GM11168 (cell line): ENCODE measurements at regions not wholly inside any gene's neighbourhood (a gene's known extent, or its start where the extent isn't known, plus 50 kb on each side); places are given as distances from the start of the nearest gene placed in this dataset.

Experiments
- in situ Hi-C: fragments of 300-500 bp; cut with MboI; formaldehyde crosslinking; loops from one replicate; pipeline ENCODE4 v1.12.0; 2022; ENCODE audit warnings: low sequenced_read_pairs; ENCODE audit not compliant: unreplicated experiment

GRCh38 chr15:69943637-69944036 is 154.1 kb downstream of the TLE3 start:
- in situ Hi-C loops, result no loop called here

DNA sequence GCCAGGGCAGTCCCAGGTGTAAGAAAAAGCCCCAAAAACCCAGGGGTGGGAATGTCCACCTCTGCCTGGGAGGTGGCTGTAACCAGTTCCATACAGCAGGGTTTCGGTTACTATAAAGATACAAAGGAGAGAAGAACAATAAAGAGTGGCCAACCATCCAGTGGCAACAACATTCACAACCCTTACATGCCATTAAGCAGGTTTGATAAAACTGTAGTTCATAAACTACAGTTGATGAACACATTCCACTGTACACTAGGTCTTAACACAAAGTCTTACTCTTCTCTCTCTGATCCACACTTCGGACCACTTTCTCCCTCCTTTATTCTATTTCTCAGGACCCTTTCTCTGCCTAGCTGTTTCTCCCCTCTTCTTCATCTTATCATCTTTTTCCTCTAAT is 152.0 kb downstream of the TLE3 start:
- in situ Hi-C loops, result no loop called here

GRCh38 chr15:69946870-69947269 is 150.8 kb downstream of the TLE3 start:
- in situ Hi-C loops, result no loop called here

DNA sequence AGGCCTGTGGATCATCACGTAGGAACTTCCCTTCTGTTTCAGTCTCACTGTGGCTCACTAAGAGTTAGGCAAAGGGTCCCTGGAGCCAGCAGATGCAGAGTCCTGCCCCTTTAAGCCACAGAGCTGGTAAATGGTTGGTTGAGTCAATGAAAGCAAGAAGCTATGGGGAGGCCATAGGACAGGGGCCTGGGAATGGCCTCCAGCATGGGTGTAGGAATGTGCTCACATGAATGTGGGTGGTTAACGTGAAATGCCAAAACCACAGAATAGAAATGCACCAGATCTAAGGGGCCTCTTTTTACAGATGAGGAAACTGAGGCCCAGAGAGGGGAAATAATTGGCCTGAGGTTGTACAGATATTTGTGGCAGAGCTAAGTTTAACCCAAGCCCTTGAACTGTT is 150.3 kb downstream of the TLE3 start:
- in situ Hi-C loops, result no loop called here

GRCh38 chr15:69949485-69949884 is 148.2 kb downstream of the TLE3 start:
- in situ Hi-C loops, result no loop called here

DNA sequence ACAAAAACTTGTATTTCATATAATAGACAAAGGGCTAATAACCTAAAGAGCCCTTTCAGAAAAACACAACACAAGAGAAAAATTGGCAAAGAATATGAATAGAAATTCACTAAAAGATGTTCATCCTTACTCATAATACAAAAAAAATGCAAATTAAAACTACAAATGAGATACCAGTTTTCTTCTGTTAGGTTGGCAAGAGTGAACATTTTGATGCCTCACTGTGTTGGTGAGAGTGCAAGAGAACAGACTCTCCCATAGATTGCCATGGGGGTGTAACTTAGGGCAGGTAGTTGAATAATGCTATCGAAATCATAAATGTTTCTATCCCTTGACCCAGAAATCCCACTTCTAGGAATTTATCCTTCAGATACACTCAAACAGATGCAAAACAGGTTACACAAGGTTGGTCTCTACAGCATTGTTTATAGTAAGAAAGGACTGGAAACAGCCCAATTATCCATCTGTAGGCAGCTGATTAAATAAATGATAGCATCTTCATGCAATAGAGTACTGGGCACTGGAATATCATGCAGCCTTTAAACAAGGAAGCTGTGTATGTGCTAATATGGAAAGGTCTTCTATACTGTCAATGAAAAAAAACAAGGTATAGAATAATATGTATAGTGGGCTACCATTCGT is 146.3 kb downstream of the TLE3 start:
- in situ Hi-C loops, result no loop called here

- in situ Hi-C loops, result no loop called here
These were observed 145.7 kb downstream of the TLE3 start for GRCh38 chr15:69951898-69952555.

DNA sequence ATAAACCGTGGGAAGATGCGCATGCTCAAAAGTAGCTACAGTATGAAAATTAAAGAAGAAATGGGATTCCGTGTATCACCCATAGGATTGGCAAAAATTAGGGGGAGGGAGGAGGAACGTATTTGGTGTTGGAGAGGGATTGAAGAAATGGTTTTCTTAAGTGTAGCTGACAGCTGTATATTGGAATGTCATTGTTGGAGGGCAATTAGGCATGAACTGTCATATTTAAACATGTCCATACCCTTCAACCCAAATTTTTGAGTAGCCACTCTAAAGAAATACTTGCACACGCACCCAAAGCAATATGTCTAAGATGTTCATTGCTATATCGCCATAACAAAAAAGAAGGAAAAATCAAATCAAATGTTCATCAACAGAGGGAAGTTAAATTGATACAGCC is 144.7 kb downstream of the TLE3 start:
- in situ Hi-C loops, result no loop called here

DNA sequence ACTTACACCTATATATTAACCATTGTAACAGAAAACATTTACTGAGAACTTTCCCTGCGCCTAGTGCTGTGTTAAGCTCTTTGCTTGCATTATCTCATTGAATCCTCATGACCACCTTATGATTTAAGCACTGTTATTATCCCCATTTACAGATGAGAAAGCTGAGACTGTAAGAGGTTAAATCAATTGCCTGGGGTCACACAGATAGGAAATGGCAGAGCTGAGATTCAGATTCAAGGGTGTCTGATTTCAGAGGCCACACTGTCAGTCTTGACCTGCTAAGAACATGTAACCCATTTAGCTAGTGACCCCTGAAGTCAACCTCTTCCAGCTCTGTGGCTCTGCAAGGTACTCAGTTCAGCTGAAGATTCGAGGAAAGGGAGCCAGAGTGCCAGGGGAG is 143.9 kb downstream of the TLE3 start:
- in situ Hi-C loops, result no loop called here

GRCh38 chr15:69954666-69955065 is 143.1 kb downstream of the TLE3 start:
- in situ Hi-C loops, result no loop called here

GRCh38 chr15:69955240-69955894 is 142.3 kb downstream of the TLE3 start:
- in situ Hi-C loops, result no loop called here

- in situ Hi-C loops, result no loop called here
These were observed 141.3 kb downstream of the TLE3 start for GRCh38 chr15:69956417-69956816.

GRCh38 chr15:69957175-69957574 is 140.5 kb downstream of the TLE3 start:
- in situ Hi-C loops, result no loop called here

DNA sequence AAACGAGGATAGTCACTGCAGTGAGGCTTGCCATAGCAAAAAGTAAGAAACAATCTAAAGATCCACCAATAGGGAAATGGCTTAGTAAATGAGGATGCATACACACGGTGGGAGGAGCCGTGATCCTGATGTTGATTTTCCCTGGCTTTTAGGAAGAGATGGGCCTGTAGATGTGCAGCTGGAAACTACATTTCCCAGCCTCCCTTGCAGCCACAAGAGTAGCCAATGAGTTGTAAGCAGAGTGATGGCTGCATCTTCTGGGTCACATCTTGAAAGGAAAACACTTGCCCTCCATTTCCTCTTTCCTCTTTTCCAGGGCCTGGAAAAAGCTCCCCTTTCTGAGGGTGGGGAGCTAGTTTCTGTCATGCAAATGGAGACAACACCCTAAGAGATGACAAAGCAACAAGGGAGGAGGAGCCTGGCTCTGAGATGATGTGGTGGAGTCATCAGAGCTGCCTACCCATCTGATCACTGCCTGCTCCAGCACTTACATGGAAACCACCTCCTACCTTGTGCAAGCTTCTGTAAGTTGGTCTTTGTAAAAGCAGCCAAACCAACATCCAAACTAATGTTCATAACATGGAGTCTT is 139.1 kb downstream of the TLE3 start:
- in situ Hi-C loops, result no loop called here

GRCh38 chr15:69962561-69962960 is 135.2 kb downstream of the TLE3 start:
- in situ Hi-C loops, result no loop called here

DNA sequence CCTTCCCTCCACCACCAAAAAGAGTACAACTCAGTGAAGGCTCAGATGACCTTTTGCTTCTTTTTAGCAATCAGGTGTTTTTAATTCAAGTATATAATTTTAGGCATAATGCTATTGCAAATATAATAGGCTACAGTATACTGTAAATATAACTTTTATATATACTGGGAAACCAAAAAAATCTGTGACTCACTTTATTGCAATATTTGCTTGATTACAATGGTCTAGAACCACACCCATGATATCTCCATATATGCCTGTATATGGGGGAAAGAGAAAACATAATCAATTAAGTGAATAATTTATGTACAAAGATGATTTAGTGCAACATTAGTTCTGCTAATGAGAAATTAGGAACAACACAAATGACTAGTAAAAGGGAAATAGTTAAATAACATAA is 134.3 kb downstream of the TLE3 start:
- in situ Hi-C loops, result no loop called here

DNA sequence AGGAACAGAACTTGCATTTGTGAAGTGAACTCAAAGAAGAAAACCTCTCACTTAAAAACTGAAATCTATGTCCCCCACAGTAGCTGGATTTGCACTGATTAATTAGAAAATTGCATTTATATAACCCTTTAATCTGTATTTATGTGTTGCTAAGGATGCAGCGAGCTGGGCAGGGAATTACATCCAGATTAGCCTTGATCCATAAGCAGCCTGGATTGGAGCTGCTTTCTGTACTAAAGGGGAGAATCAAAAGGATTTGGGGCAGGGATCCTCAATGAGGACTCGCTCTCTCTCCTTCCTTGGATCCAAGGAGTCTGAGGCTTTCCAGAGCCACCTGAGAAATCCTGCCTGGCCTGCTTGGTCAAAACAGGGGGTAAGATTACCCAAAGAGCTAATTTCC is 125.9 kb downstream of the TLE3 start:
- in situ Hi-C loops, result no loop called here

- in situ Hi-C loops, result no loop called here
These were observed 125.3 kb downstream of the TLE3 start for GRCh38 chr15:69972436-69972835.

DNA sequence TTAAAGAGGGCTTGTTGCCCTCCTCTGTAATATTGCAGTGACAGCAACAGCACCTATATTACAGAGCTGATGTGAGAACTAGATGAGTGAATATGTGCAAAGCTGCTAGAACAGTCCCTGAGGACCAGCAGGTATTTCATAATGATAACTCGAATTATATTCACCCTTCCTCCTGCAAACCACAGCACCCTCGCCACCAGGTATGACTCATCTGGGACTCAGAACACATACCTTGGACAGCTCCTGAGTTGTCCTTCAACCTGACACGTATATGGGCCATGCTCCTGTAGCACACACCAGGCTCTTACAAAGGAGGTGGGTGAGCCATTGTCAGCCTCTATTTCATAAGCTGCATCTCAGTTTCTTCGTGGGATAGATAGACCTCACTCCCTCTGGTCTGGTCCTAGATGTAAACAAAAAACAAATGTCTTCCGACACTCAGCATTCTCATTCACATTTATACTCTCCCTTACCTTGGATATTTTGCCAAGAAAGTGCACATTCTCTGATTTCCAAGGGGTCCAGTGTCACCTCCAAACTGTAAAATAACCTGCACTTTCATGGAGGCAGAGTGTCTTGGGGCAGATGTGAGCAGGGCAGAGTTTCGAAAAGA is 124.5 kb downstream of the TLE3 start:
- in situ Hi-C loops, result no loop called here

DNA sequence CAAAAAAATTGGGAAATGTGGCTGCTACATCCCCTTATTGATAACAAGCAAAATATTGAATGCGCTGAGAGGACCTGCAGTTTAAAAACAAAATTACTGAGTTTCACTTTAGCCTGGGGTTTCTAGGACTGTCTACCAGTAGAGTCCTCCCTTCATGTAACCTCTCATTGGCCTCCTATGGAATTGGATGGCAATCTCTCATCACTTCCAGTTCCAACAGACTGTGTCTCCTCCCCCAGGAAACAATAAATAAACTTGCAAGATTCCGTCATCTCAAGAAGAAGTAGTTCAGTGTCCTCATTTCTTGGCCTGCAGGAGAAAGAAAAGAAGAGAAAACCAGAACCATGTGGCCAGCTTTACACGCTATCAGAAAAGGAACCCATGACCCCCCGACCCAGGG is 123.8 kb downstream of the TLE3 start:
- in situ Hi-C loops, result no loop called here

DNA sequence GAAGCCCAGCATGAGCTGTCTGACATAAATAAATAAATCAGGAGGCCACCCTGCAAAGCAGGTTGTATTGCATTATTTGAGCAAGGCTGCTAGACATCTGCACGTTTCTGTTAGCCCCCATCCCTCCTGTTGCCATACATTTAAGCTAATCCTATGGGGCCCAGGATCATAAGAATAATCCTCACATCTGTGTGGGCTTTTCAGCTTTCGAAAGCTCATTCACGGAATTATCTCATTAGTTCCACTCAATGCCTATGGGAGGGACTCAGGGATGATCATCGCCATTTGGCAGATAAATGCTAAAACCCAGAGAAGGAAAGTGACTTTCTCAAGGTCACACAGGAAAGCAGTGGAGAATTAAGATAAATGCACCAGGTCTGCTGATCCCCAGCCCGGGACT is 123.4 kb downstream of the TLE3 start:
- in situ Hi-C loops, result no loop called here
